Dermis microvascular lymphatic vessel endothelial cell (primary cell): ENCODE measurements at regions not wholly inside any gene's neighbourhood (a gene's known extent, or its start where the extent isn't known, plus 50 kb on each side); places are given as distances from the start of the nearest gene placed in this dataset.
A peak's percentile ranks its signal among the peaks of the same experiment; 100 is the strongest.
"Not testable (repeated sequence)": the region's sequence is repeated elsewhere in the genome, so short reads cannot be mapped to it uniquely, and the experiment has no call there.

Experiments used
- DNase-seq, 2 donors: peaks; one replicate each; pipeline versions ENCODE4 v3.0.0 to v3.0.0-alpha.2; 2010; ENCODE audit warnings: low read depth in 2 of 2

DNA sequence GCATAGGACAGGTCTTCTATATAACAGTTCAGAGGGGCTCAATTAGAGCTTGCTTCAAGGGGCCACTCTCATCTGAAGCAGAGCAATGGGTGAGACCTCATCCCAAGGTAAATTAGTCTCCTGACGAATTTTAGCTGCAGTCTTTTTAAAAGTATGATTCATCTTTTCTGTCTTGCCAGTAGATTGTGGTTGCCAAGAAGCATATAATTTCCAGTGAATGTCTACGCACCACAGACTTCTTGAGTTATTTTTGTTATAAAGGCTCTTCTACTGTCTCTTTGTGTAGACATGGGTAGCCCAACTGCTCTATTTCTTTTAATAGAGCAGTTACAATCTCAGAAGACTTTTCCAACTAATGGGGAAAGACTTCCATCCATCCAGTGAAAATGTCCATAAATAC, 108.9 kb upstream of the FMN2 start:
- DNase-seq: no peak

DNA sequence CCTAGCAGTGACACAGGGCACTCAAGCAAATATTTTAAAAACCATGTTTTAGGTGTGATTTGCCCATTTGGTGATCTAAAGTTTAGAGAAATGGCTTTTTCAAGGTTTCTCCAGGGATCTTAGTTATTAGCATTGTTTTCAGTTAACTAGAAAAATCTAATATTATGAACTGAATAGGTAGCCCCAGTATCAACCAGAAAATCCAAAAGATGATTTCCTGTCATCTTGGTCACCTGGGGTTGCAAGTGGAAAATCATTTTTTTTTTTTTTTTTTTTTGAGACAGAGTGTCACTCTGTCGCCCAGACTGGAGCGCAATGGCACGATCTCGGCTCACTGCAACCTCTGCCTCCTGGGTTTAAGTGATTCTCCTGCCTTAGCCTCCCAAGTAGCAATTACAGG, 106.6 kb upstream of the FMN2 start:
- DNase-seq: no peak

DNA sequence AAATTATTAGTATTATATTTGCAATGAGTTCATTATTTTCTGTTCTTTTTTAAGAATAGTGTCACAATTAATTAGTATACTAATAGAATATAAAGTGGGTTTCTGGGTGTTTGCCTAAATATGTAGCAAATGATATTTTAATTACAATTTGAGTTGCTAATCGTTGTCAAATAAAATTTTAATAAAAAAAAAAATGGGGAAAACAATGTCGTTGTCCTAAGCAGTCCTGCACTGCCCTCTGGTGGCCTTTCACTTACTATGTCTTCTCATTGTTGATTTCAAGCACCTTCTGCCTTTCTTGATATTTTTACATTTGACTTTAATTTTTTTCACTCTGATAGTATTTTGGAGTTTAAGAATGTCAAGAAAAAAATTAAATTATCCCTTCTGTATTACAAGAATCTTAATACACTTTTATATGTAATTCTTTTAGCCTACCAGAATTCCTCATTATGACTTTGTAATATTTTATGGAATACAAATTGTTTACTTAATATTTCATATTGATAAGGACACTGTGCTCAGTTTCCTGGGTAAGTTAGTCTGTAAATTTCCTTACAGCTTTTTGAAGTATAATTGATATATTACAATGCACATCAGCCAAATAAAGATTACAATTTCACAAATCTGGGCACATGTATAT, 104.5 kb upstream of the FMN2 start:
- peak; percentile 18 to 50 for DNase-seq

DNA sequence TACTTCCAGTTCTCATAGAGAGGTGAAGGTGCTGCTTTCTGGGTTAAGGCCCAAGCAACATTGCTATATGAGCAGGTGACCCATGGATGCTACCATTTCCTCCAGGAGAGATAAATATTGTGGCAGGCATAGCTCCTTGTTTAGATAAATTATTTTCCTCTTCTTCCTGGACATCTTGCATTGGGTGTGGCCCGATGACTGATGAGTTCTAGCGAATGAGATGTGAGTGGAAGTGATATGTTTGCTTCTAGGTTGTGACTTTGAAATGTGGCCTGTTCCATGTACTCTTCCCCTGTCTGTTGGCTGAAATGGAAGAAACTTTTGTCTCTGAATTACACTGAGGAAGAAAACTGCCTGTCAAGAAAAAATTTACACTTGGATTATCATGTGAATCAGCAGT, 101.7 kb upstream of the FMN2 start:
- DNase-seq: no peak

DNA sequence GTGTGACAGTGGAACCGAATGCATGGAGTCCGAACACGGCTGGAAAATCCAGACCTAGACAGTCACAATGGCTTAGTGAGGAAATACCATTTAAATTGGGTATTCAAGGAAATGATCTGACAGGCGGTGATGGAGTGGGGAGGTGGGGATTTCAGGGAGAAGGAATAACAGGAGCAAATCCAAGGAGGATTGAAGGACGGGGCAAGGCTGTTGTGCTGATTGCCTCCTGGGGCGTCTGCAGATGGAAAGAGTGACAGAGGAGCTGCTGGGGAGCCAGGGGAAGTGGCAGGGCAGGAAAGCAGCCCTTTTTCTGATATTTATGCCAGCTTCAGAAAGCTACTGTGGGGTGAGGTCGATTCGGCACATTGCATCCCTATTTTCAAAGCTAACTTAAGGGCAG, 99.1 kb upstream of the FMN2 start:
- not testable (repeated sequence) for DNase-seq

DNA sequence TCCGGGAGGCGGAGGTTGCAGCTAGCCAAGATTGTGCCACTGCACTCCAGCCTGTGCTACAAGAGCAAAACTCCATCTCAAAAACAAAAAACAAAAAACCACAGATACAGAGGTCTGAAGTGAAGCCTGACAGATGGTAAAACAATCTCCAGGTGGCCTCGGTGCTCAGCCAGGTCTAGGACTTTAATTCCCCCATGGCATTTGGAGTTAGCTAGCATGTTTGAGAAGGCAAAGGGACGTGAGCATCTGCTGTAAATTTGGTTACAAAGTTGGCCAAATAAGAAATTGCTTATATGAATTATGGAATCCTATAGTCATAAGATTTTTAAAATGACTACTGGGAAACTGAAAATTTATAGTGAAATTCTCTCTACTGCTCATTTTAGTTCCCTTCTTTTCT, 98.3 kb upstream of the FMN2 start:
- no peak for DNase-seq

DNA sequence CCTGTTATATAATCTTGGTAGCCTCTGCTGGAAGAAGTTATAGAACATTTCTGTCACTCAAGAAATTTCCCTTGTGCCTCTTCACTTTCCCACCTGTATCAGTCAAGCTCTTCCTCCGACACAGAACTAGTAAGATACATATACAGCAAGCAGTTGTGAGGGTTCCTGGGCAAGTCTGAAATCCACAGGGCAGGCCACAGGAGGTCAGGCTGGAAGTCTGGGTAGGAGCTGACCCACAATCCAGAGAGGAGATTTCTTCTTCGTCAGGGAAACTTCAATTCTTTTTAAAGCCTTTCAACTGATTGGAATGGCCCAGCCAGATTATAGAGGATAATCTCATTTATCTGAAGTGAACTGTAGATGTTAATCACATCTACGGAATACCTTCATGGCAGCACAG, 96.4 kb upstream of the FMN2 start:
- no peak for DNase-seq

DNA sequence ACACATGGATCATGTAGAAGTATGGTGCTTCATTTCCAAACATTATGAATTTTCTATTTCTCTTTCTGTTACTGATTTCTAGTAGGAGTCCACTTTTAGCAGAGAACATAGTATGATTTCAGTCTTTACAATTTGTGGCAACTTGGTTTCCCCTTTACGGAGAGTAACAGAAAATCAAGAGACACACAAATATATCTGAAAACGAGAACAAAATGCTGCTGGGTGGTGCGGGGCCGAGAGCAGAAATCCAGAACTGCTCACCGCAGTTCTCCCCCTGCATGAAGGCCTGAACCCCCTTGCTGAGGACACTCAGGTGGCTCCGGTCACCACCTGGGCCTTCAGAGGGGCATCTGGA, 94.5 kb upstream of the FMN2 start:
- DNase-seq: no peak

DNA sequence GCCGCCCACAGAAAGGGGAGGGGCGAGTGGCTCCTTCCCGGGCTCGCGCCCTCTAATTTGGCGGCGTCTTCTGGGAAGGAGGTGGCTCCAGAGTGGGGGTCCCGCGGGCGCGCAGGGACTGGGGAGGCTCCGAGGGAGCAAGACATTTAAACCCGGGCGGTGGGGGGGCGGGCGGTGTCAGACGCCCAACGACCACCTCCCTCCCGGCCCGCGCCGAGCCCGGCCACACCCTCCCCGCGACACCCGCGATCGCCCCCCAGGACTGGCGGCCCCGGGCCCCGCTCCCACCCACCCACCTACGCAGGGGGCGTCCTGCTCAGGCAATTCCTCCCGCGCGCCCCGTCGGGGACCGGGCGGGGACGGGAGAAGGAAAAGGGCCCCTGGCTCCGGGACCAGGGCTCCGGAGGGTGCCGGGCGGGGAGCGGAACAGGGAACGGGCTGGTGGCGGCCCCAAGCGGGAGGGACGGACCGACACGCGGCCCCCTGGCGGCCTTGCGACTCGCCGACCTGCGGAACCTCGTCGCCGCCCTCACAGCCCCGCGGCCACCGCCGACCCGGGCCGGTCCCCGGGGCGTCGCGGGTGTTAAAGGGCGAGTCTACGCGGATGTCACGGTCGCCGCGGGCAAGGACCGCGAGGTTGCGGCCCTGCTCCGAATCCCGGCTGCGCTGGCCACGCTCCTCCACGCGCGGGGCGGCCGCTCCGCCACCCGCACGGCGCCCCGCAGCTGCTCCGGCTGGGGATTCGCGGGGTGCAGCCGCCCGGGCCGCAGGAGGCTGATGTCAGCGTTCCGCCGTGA, 94.0 kb upstream of the FMN2 start:
- peak in 1 of 2 donors; percentile 5 for DNase-seq

DNA sequence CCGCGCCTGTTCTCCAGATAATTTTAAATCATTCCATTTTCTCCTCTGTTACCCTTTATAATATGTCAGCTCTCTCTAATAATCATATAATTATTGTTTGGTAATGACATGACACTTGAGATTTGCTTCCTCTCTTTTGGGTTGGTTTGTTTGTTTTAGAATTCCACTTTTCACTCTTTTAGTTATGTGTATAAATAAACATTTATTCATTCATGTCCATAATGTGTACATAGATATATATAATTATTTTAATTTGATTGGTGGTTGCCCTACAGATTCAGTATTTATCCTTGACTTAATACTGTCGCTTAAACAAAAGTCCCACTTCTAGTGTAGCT, 93.4 kb upstream of the FMN2 start:
- no peak for DNase-seq

DNA sequence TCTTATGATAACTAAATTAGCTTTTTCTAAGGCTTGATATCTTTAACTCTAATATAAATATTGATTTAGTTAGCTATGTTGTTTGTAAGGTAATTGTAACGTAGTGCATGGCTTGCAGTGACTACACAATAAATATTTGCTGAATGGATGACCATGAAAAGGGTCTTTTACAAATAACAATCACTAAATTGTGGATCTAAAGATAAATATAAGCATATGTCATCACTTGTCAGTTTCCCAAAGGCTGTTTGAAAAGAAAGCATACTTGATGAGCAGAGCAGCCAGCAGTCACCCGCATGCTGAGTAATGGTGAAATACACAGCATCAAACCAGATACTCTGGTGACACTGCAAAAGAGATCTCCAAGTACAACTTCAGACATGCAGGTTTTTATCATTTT, 92.5 kb upstream of the FMN2 start:
- DNase-seq: no peak

DNA sequence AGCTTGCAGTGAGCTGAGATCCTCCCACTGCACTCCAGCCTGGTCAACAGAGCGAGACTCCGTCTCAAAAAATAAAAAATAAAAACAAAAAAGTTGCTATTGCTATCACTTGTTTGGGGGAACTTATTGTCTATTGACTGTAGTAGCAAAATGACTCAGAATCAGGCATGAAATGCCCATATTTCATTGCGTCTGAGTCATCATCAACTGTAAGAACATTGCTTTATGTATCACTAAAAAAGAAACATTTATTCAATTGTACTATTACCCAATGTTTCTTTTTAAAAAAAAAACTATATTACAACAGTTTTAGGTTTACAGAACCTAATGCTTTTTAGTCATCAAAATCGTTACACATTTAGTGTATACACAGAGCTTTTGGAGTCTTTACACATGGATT, 91.0 kb upstream of the FMN2 start:
- no peak for DNase-seq

DNA sequence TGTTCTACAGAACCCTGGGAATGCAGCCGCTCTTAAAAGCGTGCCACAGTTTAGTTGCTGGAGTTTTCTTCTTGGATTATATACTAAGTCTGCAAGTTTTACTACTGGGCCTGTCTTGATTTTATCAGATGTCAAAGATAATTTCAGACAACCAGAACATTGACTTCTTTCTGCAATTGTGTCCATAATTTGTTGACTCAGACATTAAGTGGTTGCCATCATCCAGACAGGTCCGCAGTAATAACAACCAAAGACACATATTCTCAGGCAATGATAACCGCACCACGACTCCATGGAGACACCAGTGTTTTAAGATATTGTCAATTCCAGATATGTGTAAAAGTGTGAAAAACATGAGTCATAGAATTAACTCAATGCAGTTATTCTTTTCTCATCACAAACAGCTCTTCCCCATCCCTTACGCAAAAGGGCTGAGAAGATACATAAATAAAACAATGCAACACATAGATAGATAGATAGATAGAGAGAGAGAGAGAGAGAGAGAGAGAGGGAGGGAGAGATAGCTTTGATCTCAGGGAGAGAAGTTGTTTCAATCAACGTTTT, 90.4 kb upstream of the FMN2 start:
- DNase-seq: no peak

DNA sequence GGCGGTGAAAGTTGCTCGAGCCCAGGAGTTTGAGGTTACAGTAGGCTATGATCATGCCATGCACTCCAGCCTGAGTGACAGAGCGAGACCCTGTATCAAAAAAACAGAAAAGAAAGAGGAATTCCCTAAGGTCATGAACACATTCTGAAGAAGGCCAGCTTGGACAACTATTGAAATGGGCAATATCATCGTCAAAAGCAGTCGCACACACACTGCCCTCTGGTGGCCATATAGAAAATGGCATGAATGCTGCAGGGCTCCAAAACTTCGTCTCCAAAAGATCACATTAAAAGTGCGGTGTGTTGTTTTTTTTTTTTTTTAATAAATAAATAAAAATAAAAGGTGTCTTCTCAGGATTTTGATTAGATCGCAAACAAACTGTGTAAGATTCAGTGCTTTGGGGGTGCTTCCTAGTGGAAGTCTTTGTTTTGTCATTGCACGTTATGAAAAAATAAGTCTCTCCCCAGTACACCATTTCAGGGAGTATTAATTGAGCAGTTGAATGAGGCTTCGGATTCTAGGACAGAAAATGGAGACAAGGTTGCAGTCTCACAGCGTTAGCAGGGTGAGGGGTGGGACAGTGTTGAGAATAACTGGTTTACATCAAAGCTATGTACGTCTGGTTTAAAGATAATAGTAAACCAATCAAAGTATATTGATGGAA, 87.5 kb upstream of the FMN2 start:
- DNase-seq: peak in 1 of 2 donors; percentile 14

DNA sequence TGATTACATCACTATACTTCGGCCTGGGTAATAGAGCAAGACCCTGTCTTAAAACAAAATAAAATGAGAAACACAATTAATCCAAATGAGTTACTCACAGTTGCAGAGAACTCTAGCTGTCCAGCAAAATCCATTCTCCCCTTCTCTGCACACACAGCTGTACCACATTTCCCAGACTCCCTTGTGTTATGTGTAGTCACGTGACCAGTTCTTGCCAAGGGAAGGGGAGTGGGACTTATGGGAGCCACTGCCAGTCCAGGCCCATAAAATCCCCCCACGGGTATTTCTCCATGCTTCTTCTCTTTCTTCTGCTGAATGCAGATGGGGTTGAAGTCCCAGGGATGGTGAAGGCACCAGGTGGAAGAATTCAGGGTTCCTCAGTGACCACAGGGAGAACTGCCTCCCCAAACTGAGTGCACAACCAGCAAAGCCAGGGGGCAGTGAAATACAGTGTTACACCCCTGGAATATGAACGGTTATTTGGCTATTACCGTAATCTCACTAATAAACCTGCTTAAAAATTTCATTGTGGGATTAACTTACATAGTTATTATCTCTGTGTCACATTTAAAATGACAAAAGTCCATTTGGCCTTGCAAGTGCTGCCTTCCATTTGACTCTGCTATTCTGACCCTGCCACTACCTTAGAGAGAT, 85.6 kb upstream of the FMN2 start:
- no peak for DNase-seq

DNA sequence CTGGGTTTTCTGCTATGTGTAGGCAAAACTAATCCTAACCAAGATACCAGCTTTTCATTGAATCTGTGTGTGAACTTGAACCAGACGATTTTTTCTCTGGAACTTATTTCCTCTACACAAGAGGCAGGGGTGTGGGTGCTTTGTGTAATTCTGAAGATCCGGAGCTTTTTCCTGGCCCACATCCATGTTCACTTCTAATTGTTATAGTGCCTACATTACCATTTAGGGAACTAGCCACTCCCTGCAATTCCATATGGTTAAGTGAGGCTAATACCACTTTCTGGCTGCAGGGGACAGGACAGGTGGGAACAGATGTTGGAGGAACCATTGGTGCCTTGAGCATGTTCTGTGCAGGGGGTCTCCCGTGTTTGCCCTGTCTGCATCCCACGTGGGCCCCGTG, 83.4 kb upstream of the FMN2 start:
- no peak for DNase-seq

DNA sequence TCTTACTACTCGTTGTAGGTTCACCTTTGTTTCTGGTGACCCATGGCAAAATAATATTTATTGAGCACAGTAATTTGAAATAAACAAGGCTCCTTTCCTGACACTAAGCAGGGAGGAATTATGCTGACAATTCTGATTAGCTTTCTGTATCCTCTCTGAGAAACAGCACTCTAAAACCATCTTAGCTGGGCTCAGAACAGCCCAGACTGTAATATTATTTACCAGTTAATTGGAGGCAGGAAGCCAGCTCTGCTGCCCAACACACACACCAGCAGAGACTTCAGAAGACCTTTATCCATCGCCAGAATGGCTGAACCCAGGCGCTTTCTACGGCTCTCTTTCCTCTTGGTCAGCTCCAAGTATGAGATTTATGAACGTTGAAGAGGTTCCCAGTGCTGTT, 77.6 kb upstream of the FMN2 start:
- no peak for DNase-seq

DNA sequence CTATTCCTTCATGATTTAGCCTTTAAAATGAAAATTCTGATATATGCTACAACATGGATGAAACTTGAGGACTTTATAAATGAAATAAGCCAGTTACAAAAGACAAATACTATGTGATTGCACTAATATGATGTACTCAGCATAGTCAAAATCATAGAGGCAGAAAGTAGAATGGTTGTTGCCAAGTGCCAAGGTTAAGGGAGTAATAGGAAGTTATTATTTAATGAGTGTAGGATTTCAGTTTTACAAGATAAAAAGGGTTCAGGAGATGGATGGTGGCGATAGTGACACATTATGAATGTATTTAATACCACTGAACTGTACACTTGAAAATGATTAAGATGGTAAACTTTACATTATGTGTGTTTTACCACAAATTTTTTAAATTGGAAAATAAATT, 73.1 kb upstream of the FMN2 start:
- DNase-seq: no peak

DNA sequence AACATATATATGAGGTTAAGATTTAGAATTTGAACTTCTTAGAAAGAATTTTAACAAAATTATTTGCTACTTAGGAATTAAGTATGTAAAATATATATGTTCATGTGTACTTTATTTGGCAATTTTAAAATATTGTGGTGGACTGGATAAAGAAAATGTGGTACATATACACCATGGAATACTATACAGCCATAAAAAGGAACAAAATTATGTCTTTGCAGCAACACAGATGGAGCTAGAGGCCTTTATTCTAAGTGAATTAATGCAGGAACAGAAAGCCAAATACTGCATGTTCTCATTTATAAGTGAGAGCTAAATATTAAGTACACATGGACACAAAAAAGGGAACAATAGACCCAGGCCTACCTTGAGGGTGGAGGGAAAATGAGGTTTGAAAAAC, 72.2 kb upstream of the FMN2 start:
- no peak for DNase-seq

DNA sequence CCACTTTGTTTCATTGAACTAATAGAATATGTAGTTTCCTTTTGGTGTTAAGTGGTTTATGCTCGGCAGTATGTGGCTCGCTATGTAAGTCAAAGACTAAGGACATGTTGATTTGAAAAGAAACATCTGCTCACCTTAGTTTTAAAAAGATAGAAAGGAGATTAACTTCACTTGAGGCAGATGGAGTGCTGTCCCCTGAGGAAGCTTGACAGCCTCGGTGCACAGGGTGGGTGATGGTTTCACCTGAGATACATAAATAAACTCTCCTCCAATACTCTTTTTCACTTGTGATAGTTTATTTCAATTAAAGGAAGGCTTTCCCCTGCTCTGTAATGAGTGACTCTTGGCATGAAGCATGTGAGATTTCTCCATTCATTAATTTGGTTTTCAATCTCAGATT, 70.8 kb upstream of the FMN2 start:
- no peak for DNase-seq

DNA sequence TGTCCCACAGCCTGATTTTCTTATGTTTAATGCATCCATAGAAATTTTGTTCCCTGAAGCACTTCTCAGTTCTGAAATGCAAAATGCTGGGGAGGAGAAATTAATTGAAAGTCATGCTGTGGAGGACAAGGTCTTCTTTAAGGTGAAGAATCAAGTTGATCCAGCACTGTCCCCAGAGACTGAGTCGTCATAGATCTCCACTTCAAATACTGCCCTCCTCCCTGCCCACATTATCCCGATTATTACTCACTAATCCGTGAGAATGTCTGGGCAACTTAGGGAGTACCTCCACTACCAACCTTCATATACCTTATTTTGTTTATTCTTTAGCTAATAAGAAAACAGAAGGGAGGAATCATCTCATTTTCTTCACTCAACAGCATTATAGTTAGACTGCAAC, 70.0 kb upstream of the FMN2 start:
- no peak for DNase-seq

DNA sequence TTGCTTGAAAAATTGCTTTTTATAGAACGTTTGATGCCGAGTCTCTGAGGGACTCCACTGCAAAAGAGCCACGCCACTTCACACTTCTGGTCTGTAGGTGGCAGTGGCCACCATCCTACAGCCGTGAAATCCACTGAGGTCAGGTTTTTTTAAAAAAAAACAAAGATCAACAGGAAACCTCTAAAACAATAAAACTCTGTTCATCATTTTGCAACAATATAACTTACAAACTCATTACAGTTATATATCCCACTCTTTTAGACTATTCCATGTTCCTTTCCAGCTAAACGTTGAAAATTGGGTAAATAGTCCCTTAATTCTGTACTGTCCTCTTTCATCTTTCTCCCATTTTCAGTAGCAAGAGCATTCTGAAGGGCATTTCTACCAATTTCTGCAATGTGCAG, 64.6 kb upstream of the FMN2 start:
- DNase-seq: peak; percentile 30 to 56
